Epithelial cell of esophagus (primary cell): ENCODE measurements at regions not wholly inside any gene's neighbourhood (a gene's known extent, or its start where the extent isn't known, plus 50 kb on each side); places are given as distances from the start of the nearest gene placed in this dataset.

ENCODE experiments used
- DNase-seq: peaks from one replicate; pipeline ENCODE4 v3.0.0; 2010; ENCODE audit warnings: low read depth
- H3K4me3 ChIP-seq: 2 replicates; pipeline ENCODE4 v1.5.1; 2011; ENCODE audit warnings: mild to moderate bottlenecking, low read length, control low read depth
- CTCF ChIP-seq: IDR thresholded peaks from 2 replicates; pipeline ENCODE4 v1.5.1; 2011; ENCODE audit warnings: low read depth, mild to moderate bottlenecking, low read length, control low read depth, inconsistent platforms; ENCODE audit not compliant: insufficient read depth; ENCODE audit errors: missing control alignments

- no peak overlapping the region for H3K4me3 ChIP-seq
- DNase-seq = no peak
- no peak for TF ChIP-seq CTCF
These were observed 99.7 kb upstream of the SDK1 start for GRCh38 chr7:3201306-3201705.

GRCh38 chr7:3201937-3202710, 98.9 kb upstream of the SDK1 start:
- TF ChIP-seq CTCF = no peak
- H3K4me3 ChIP-seq = no peak overlapping the region
- DNase-seq = no peak

- DNase-seq = no peak
- no peak for TF ChIP-seq CTCF
- H3K4me3 ChIP-seq = no peak overlapping the region
These were observed 96.5 kb upstream of the SDK1 start for GRCh38 chr7:3204526-3204925.

- no peak overlapping the region for H3K4me3 ChIP-seq
- no peak for DNase-seq
- TF ChIP-seq CTCF = no peak
These were observed 95.0 kb upstream of the SDK1 start for GRCh38 chr7:3206101-3206500.

- no peak for TF ChIP-seq CTCF
- no peak for DNase-seq
- H3K4me3 ChIP-seq = no peak overlapping the region
These were observed 94.3 kb upstream of the SDK1 start for GRCh38 chr7:3206771-3207191.

- no peak for TF ChIP-seq CTCF
- DNase-seq = no peak
- H3K4me3 ChIP-seq = no peak overlapping the region
These were observed 93.6 kb upstream of the SDK1 start for GRCh38 chr7:3207387-3207902.

GRCh38 chr7:3210531-3210930, 90.5 kb upstream of the SDK1 start:
- no peak overlapping the region for H3K4me3 ChIP-seq
- no peak for DNase-seq

More at GRCh38 chr7:3210531-3210930, 90.5 kb upstream of the SDK1 start:
- TF ChIP-seq CTCF = no peak
